ENCODE measurements at regions not wholly inside any gene's neighbourhood (a gene's known extent, or its start where the extent isn't known, plus 50 kb on each side); places are given as distances from the start of the nearest gene placed in this dataset.

DNA sequence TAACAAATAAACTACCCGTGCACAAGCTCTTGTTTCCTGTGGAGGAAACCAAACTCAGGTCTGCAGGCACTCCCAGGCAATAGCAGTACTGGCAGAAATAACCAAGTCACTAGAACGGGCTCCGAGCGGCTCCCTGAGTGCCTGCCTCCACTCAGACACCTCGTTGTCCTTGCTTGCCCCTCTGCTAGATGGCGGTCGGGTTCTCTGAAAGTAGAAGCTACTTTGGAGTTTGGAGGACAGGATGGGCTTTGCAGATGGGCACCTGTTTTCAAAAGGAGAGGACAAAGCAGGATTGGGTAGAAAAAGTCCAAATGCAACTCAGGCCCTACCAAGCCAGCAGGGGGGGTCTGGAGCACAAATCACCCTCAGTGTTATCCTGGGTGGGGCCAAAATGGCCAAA is 136.4 kb downstream of the LRRC30 start:
- Histone ChIP-seq H3K36me3 (ENCODE audit: control insufficient read depth, insufficient read depth, low read length) (no peaks in the 10 kb centered on the region), H3K27ac (ENCODE audit: low read length) (no peak overlapping the region), H3K27me3 (ENCODE audit: control insufficient read depth, insufficient read depth, low read length) (no peaks in the 10 kb centered on the region), H3K9me3 (ENCODE audit: control insufficient read depth, insufficient read depth, low read length) (no peaks in the 10 kb centered on the region), H3K4me3 (ENCODE audit: low read length) (no peak overlapping the region), H3K4me1 (ENCODE audit: control insufficient read depth, insufficient read depth, low read length) (peaks cover 2% of the 10 kb centered on the region)
- intact Hi-C loops (cut with micrococcal nuclease) = no loop called here
- Mint-ChIP-seq H3K9me3 (no peaks in the 10 kb centered on the region), H3K36me3 (no peaks in the 10 kb centered on the region), H3K27ac (no peak overlapping the region), H3K4me3 (no peak overlapping the region), H3K4me1 (peaks cover 6 to 10% of the 10 kb centered on the region in 2 donors), H3K27me3 (ENCODE audit: low read depth in 2 of 2) (no peaks in the 10 kb centered on the region)
- WGBS (ENCODE audit: insufficient coverage) = 16% methylated on average over 7 of the region's 7 CpGs
- no peak for TF ChIP-seq CTCF (IDR thresholded peaks at IDR 0.05)
- no peak for ATAC-seq
- no peak for DNase-seq

GRCh38 chr18:7369006-7369405 is 138.1 kb downstream of the LRRC30 start:
- H3K36me3 Mint-ChIP-seq = no peaks in the 10 kb centered on the region
- no peak for ATAC-seq
- WGBS (ENCODE audit: insufficient coverage) = 52% methylated on average over 7 of the region's 7 CpGs

DNA sequence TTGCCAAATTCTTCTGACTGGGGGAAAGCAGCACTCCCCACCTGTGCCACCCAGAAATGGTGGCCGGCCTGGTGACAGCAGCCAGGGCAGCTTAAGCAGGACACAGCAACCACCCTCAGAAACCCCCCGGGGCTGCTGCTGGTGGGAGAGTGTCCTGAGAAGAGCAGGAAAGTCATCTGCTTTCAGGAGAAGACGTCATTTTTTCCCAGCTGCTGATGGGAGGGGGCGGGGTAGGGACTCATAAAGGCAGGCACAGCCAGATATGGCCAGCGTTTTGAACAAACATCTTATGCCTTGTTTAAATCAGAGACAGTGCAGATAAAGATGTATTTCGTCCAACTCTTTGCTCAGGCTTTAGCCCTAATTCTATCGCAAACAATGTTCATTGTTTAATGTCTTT is 139.5 kb downstream of the LRRC30 start:
- peaks cover 6 to 10% of the 10 kb centered on the region in 2 donors for H3K4me1 Mint-ChIP-seq
- no peaks in the 10 kb centered on the region for H3K9me3 Mint-ChIP-seq

More at GRCh38 chr18:7369006-7369405, 138.1 kb downstream of the LRRC30 start:
- Histone ChIP-seq H3K36me3 (ENCODE audit: control insufficient read depth, insufficient read depth, low read length) (no peaks in the 10 kb centered on the region), H3K27me3 (ENCODE audit: control insufficient read depth, insufficient read depth, low read length) (no peaks in the 10 kb centered on the region), H3K27ac (ENCODE audit: low read length) (no peak overlapping the region), H3K4me1 (ENCODE audit: control insufficient read depth, insufficient read depth, low read length) (peaks cover 2% of the 10 kb centered on the region), H3K4me3 (ENCODE audit: low read length) (no peak overlapping the region), H3K9me3 (ENCODE audit: control insufficient read depth, insufficient read depth, low read length) (no peaks in the 10 kb centered on the region)
- Mint-ChIP-seq H3K27me3 (ENCODE audit: low read depth in 2 of 2) (no peaks in the 10 kb centered on the region), H3K4me3 (no peak overlapping the region), H3K4me1 (peaks cover 6 to 10% of the 10 kb centered on the region in 2 donors), H3K9me3 (no peaks in the 10 kb centered on the region), H3K27ac (no peak overlapping the region)
- no peak for TF ChIP-seq CTCF (IDR thresholded peaks at IDR 0.05)
- intact Hi-C loops (cut with micrococcal nuclease) = no loop called here
- DNase-seq = no peak

More for the DNA sequence above, 139.5 kb downstream of the LRRC30 start:
- Histone ChIP-seq H3K27ac (ENCODE audit: low read length) (no peak overlapping the region), H3K4me3 (ENCODE audit: low read length) (no peak overlapping the region), H3K36me3 (ENCODE audit: control insufficient read depth, insufficient read depth, low read length) (no peaks in the 10 kb centered on the region), H3K4me1 (ENCODE audit: control insufficient read depth, insufficient read depth, low read length) (peaks cover 2% of the 10 kb centered on the region), H3K27me3 (ENCODE audit: control insufficient read depth, insufficient read depth, low read length) (no peaks in the 10 kb centered on the region), H3K9me3 (ENCODE audit: control insufficient read depth, insufficient read depth, low read length) (no peaks in the 10 kb centered on the region)
- ATAC-seq (no peak), DNase-seq (no peak)
- Mint-ChIP-seq H3K36me3 (no peaks in the 10 kb centered on the region), H3K27me3 (ENCODE audit: low read depth in 2 of 2) (no peaks in the 10 kb centered on the region), H3K4me3 (no peak overlapping the region), H3K27ac (no peak overlapping the region)
- no peak for TF ChIP-seq CTCF (IDR thresholded peaks at IDR 0.05)
- intact Hi-C loops (cut with micrococcal nuclease) = no loop called here
- WGBS (ENCODE audit: insufficient coverage) = 34% methylated on average over 6 of the region's 7 CpGs
